RWPE1 (cell line): ENCODE measurements at regions not wholly inside any gene's neighbourhood (a gene's known extent, or its start where the extent isn't known, plus 50 kb on each side); places are given as distances from the start of the nearest gene placed in this dataset.

ENCODE experiments used
- CTCF ChIA-PET: fragments of 350-600 bp; sonication (Branson Sonifier 250); formaldehyde crosslinking; extraction: SDS; loops from one replicate; lab custom pipeline; 2021; lab: Yijun Ruan, JAX
- POLR2A ChIA-PET: fragments of 400-600 bp; formaldehyde crosslinking; extraction: SDS; loops from one replicate; lab custom pipeline; 2020; ENCODE audit warnings: antibody characterized with exemption; ENCODE audit not compliant: low non-redundant PET; lab: Yijun Ruan, JAX
- DNase-seq: peaks from one replicate; pipeline ENCODE4 v3.0.0; 2012; ENCODE audit warnings: low spot score
- H3K27ac ChIP-seq: fragments of 450-650 bp; 2 replicates; pipeline ENCODE4 v1.5.1; 2017
- TF ChIP-seq, protein P1 (sequence below): fragments of 450-650 bp; conservative IDR thresholded peaks from 2 replicates; pipeline ENCODE4 v1.5.1; 2017; ENCODE audit warnings: low read depth, mild to moderate bottlenecking

DNA sequence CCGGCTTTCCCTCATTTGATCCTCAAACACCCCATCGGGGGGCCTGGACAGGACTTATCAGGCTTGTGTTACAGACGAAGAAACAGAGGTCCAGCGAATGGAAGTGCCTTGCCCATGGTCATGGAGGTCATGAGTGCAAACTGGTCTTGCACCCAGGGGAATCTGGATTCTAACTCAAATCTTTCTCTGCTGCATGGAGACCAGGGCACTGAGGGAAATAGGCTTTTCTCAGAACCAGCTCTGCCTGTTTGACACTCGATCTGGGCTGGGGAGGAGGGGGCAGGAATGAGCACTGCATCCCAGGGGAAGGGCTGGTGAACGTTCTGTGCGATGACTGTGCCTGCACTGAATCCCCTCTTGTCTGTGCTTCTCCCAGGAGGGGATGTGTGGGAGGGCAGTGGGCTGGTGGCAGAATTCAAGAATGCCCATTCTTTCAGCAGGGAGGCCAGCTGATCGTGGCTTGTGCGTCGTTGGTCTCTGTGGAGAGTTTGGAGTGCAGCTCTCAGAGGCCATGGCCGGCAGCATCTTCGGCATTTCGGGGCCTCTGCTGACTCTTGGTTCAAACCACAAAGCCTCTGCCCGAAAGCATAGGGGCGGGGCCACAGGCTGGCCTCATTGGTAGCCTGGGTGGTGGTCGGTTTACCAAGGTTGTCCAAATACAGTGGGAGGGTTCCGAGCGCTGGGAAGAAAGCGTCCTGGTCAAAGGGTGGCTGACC is 171.6 kb downstream of the DDX1 start:
- POLR2A ChIA-PET, result no interaction called here
- TF ChIP-seq, protein P1, sequence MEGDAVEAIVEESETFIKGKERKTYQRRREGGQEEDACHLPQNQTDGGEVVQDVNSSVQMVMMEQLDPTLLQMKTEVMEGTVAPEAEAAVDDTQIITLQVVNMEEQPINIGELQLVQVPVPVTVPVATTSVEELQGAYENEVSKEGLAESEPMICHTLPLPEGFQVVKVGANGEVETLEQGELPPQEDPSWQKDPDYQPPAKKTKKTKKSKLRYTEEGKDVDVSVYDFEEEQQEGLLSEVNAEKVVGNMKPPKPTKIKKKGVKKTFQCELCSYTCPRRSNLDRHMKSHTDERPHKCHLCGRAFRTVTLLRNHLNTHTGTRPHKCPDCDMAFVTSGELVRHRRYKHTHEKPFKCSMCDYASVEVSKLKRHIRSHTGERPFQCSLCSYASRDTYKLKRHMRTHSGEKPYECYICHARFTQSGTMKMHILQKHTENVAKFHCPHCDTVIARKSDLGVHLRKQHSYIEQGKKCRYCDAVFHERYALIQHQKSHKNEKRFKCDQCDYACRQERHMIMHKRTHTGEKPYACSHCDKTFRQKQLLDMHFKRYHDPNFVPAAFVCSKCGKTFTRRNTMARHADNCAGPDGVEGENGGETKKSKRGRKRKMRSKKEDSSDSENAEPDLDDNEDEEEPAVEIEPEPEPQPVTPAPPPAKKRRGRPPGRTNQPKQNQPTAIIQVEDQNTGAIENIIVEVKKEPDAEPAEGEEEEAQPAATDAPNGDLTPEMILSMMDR, result no peak
- CTCF ChIA-PET, result interaction anchor here (0.7 kb wide), 1 partner anchor 20 kb away, joined by 3 read pairs; no protein-coding TSS in a partner anchor
- no peak overlapping the region for H3K27ac ChIP-seq
- no peak for DNase-seq

DNA sequence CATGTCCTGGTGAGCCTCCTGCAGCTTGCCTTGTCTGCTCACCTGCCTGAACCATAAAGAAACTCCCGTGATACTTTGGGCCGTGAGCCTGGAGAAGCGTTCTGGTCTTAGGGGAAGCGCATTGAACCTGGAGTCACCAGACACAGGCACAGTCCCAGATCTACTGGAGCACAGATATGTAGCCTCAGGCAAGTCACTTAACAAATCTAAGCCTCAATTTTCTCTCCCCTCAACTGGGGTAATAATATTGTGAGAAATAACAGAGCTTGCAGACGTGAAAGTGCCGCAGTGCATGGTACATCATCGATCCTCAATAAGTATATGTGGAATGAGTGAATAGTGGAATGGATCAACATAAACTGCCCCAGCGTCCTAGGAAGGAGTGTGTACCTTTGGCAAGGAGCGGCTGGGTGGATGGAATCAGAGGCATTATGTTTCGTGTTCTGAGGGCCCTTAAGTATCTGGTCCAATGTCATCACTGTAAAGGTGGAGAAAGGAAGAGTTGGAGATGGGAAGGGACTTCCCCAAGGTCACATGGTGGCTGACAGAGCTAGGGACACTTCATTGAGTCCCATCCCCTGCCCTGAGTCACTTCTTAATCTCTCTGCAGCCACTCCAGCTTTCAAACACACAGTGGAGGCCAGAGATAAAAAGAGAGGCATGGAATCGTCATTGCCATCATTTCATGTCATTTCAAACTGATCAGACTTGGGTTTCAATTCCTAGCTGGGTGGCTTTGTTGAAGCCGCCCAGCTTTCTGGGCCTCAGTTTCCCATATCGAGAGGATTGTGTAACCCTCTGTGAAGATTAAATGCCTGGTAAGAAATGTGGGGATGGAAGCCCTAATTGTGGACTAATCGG is 172.4 kb downstream of the DDX1 start:
- TF ChIP-seq, protein P1, result no peak
- POLR2A ChIA-PET, result no interaction called here
- H3K27ac ChIP-seq, result no peak overlapping the region
- CTCF ChIA-PET, result interaction anchor here (0.7 kb wide), 1 partner anchor 19 kb away, joined by 3 read pairs; no protein-coding TSS in a partner anchor
- no peak for DNase-seq

DNA sequence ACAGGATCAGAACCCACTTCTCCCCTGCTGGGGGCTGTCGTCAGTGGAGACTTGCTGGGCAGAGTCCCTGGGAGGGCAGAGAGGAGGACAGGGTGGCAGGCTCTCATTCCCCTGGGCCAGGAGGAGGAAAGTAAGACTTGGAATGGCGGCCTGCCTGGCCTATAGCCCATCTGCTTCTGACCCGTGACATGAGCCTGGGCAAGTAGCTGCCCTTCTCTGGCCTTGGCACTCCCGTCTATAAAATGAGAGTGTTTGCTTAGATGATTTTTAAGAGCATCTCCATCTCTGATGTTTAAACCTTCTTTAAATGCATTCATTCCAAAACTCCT is 173.0 kb downstream of the DDX1 start:
- ChIA-PET CTCF (no interaction called here), POLR2A (no interaction called here)
- no peak for DNase-seq
- TF ChIP-seq, protein P1, result no peak
- no peak overlapping the region for H3K27ac ChIP-seq

DNA sequence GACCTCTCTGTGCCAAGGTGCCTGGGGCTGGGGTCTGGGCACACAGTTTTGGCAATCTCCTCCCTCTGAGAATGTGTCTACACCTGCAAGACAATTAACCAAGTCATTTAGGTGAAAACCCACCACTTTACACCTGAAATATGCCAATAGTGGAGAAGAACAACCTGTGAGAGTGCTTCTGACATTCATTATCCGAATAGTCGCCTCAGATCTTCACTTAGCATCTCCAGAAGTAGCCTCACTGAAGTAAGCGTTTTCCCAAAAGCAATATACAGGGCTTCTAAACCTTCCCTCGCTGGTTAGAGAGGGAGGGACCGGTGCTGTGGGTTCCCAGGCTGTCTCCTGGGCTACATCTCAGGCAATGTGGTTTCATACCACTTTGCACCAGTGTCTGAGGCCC is 173.5 kb downstream of the DDX1 start:
- POLR2A ChIA-PET, result no interaction called here
- no peak overlapping the region for H3K27ac ChIP-seq
- CTCF ChIA-PET, result no interaction called here
- DNase-seq, result no peak
- TF ChIP-seq, protein P1, result no peak

DNA sequence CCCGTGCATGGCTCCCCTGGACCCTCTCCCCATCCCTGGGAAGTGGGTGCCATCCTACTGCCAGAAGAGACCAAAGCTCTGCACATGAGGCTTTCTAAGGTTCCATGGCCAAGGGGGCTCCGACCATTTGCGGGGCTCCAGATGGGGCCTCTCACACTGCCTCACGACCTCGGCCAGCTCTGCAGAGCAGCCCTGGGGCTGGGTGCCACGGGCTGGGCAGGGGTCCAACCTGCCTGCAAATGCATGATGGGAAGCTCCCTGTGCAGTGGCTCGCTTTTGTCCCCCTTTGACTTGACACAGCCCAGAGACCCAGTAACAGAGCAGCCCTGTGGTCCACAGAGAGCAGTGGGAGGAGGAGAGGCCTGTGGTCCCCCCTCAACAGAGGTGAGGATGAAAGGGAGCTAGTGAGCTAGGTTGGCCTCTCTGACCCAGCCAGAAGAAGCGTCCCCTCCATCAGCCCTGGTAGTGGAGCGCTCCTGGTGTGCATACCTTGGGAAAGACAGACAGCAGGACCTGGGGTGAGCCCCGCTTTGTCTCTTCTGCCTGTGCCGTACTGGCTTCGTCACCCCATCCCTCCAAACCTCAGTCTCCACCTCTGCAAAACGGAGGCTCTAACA is 174.1 kb downstream of the DDX1 start:
- ChIA-PET CTCF (no interaction called here), POLR2A (no interaction called here)
- no peak overlapping the region for H3K27ac ChIP-seq
- TF ChIP-seq, protein P1, result no peak
- no peak for DNase-seq

DNA sequence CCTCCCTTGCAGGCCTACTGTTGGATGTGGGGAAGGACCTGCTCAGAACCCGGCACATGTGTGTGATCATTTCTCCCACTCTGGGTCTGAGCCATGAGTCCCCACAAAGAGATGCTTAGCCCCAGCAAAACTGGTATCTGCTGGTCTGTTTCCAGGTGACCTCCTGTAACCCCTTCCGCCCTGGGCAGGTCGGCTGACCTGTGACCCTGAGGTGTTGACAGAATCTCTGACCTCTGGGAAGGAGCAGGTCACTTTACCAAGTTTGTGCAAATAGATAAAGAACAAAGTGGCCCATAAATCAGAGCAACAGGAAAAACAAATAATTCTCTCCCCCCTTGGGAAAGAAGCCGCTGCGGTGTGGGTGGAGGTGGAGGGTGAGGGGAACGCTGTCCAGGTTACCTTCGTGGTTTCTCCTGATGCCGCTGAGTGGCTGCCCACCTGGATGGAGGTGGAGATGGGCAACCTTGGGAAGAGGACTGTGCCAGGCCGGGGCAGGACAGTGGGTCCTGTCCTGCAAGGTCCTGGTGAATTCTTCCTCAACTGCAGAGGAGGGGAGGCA is 174.0 kb upstream of the MYCN start:
- TF ChIP-seq, protein P1, result no peak
- ChIA-PET POLR2A (no interaction called here), CTCF (no interaction called here)
- no peak overlapping the region for H3K27ac ChIP-seq
- DNase-seq, result no peak
